NCI-H1417 treated with DMSO at 0.1 percent for 48 hours (cell line): ENCODE measurements at regions not wholly inside any gene's neighbourhood (a gene's known extent, or its start where the extent isn't known, plus 50 kb on each side); places are given as distances from the start of the nearest gene placed in this dataset.

Experiments
- DNase-seq: peaks from one replicate; lab custom pipeline; 2025; lab: John Stamatoyannopoulos, UW

- no peak for DNase-seq
Measured at GRCh38 chr3:180341516-180341915, 260.4 kb upstream of the TTC14 start.

GRCh38 chr3:180351601-180352000 is 250.4 kb upstream of the TTC14 start:
- no peak for DNase-seq

- DNase-seq: no peak
Measured at GRCh38 chr3:180352261-180352660, 249.7 kb upstream of the TTC14 start.

- no peak for DNase-seq
Measured at GRCh38 chr3:180354214-180354613, 247.7 kb upstream of the TTC14 start.

GRCh38 chr3:180358179-180358578 is 243.8 kb upstream of the TTC14 start:
- DNase-seq: no peak

- DNase-seq: no peak
Measured at GRCh38 chr3:180359061-180359952, 242.7 kb upstream of the TTC14 start.

- no peak for DNase-seq
Measured at GRCh38 chr3:180359953-180360279, 242.0 kb upstream of the TTC14 start.

GRCh38 chr3:180362081-180362480 is 239.9 kb upstream of the TTC14 start:
- no peak for DNase-seq

GRCh38 chr3:180375831-180376230 is 226.1 kb upstream of the TTC14 start:
- DNase-seq: no peak

- DNase-seq: no peak
Measured at GRCh38 chr3:180378496-180378895, 223.5 kb upstream of the TTC14 start.

- DNase-seq: no peak
Measured at GRCh38 chr3:180382638-180383180, 219.3 kb upstream of the TTC14 start.

- DNase-seq: no peak
Measured at GRCh38 chr3:180383332-180384020, 218.5 kb upstream of the TTC14 start.

- DNase-seq: no peak
Measured at GRCh38 chr3:180390313-180390712, 211.7 kb upstream of the TTC14 start.

- no peak for DNase-seq
Measured at GRCh38 chr3:180391001-180391400, 211.0 kb upstream of the TTC14 start.

GRCh38 chr3:180401226-180401625 is 200.7 kb upstream of the TTC14 start:
- DNase-seq: no peak

GRCh38 chr3:180402471-180403073 is 199.4 kb upstream of the TTC14 start:
- DNase-seq: no peak

GRCh38 chr3:180403156-180403555 is 198.8 kb upstream of the TTC14 start:
- no peak for DNase-seq

- DNase-seq: no peak
Measured at GRCh38 chr3:180408654-180409053, 193.3 kb upstream of the TTC14 start.

GRCh38 chr3:180409170-180409569 is 192.8 kb upstream of the TTC14 start:
- DNase-seq: no peak

- no peak for DNase-seq
Measured at GRCh38 chr3:180409883-180410282, 192.1 kb upstream of the TTC14 start.

- no peak for DNase-seq
Measured at GRCh38 chr3:180414157-180414556, 187.8 kb upstream of the TTC14 start.

- no peak for DNase-seq
Measured at GRCh38 chr3:180416111-180416594, 185.8 kb upstream of the TTC14 start.

- DNase-seq: no peak
Measured at GRCh38 chr3:180417241-180417640, 184.7 kb upstream of the TTC14 start.
